Spinal cord (tissue), 9 donors: ENCODE measurements at regions not wholly inside any gene's neighbourhood (a gene's known extent, or its start where the extent isn't known, plus 50 kb on each side); places are given as distances from the start of the nearest gene placed in this dataset.

Source experiments
- DNase-seq, 6 donors: peaks; one replicate each; pipeline versions ENCODE4 v3.0.0 to v3.0.0-alpha.2; 2013 to 2015; ENCODE audit warnings: low spot score in 6 of 6, low read depth in 4 of 6
- H3K27ac ChIP-seq: one replicate; pipeline ENCODE4 v1.5.1; 2013; ENCODE audit warnings: low read depth, low read length, control low read depth
- H3K27me3 ChIP-seq: one replicate; pipeline ENCODE4 v1.6.1; 2013; ENCODE audit warnings: low read length; ENCODE audit not compliant: control insufficient read depth, insufficient read depth
- H3K36me3 ChIP-seq: one replicate; pipeline ENCODE4 v1.6.1; 2013; ENCODE audit warnings: low read length; ENCODE audit not compliant: control insufficient read depth, insufficient read depth
- H3K4me1 ChIP-seq: one replicate; pipeline ENCODE4 v1.6.1; 2013; ENCODE audit warnings: low read length; ENCODE audit not compliant: control insufficient read depth, insufficient read depth
- H3K4me3 ChIP-seq: one replicate; pipeline ENCODE4 v1.5.1; 2013; ENCODE audit warnings: low read depth, low read length, control low read depth
- H3K9me3 ChIP-seq: one replicate; pipeline ENCODE4 v1.6.1; 2013; ENCODE audit warnings: low read length; ENCODE audit not compliant: control insufficient read depth, insufficient read depth
- WGBS: methylation state at CpG from one replicate; pipeline ENCODE4 v1.1.5; 2013; ENCODE audit warnings: missing lambda C conversion rate; ENCODE audit not compliant: insufficient coverage; 5-methylcytosine and 5-hydroxymethylcytosine counted together
- donor health status: healthy.

DNA sequence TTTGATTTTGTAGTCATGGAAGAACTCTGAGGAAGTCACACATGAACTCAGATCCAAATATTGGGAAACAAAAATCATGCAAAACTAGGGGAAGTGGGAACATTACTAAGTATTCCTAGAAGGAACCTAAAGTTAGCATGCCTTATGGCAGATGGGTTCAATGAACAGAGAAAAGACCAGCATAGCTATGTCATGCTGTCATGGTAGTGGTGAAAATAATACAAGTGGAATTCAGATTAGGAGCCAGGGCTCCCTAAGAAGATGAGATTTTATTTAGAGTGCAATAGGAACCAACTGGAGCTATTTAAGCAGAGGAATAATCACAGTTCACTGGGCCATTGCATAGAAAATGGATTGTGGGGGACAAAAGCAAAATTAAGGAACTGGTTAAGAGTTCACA, 134.0 kb downstream of the DIO2 start:
- H3K4me3 ChIP-seq: no peak overlapping the region
- H3K36me3 ChIP-seq: no peaks in the 10 kb centered on the region
- DNase-seq: no peak
- H3K4me1 ChIP-seq: no peaks in the 10 kb centered on the region
- no peak overlapping the region for H3K27ac ChIP-seq
- no peaks in the 10 kb centered on the region for H3K27me3 ChIP-seq
- peaks cover 3% of the 10 kb centered on the region for H3K9me3 ChIP-seq

DNA sequence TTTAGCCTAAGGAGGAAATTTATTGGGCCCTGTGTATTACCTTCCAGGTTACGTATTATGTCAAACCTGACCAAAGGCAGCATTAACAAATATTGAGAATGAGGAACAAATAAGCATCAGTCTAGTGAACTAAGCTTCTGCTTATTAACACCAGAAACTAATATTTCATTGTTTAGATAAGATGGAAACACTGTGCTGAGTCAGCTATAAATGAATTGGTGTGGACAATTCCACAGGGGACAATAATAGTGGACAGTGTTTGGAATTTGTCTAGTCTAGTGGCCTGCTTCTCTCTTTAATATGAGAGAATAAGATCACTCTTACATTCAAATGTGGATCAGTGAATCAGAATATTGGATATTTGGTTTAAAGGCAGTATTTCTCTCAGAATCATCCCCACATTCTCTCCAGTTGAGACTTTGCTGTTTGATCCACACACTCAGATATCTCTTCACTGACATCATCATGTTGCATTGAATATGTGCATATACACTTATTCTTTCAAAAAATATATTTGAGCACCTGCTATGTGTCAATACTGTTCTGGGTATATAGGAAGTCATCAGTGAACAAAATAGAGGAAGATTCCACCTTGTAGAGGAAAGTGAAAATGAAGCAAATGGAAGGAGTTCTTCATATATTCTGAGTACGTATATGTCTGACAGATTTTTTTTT, 136.3 kb downstream of the DIO2 start:
- H3K9me3 ChIP-seq: peaks cover 11% of the 10 kb centered on the region

DNA sequence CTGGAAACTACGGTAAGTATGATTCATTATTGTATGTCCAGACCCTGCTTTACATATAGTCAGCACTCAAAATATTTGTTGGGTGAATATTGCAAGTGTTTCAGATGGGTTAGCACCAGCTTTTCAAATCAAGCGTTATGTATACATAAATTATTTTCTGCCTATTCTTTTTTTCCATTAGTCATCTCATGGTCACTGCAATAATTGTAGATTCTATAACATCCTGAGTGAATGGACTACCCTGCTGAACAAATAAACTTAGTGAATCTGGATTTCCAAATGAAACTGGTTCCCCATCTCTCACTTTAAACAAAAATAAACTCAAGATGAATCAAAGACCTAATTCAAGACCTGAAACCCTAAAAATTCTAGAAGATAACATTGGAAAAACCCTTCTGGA, 152.3 kb downstream of the DIO2 start:
- DNase-seq: no peak
- Histone ChIP-seq H3K36me3 (no peaks in the 10 kb centered on the region), H3K4me1 (no peaks in the 10 kb centered on the region), H3K27me3 (no peaks in the 10 kb centered on the region), H3K27ac (no peak overlapping the region), H3K9me3 (no peaks in the 10 kb centered on the region), H3K4me3 (no peak overlapping the region)
- no CpG with 5 or more reads among the region's 2 CpGs for WGBS

More for the DNA sequence above, 136.3 kb downstream of the DIO2 start:
- DNase-seq: no peak
- H3K4me1 ChIP-seq: no peaks in the 10 kb centered on the region
- no peaks in the 10 kb centered on the region for H3K27me3 ChIP-seq
- H3K4me3 ChIP-seq: no peak overlapping the region
- no CpG with 5 or more reads among the region's 2 CpGs for WGBS
- no peaks in the 10 kb centered on the region for H3K36me3 ChIP-seq
- H3K27ac ChIP-seq: no peak overlapping the region

DNA sequence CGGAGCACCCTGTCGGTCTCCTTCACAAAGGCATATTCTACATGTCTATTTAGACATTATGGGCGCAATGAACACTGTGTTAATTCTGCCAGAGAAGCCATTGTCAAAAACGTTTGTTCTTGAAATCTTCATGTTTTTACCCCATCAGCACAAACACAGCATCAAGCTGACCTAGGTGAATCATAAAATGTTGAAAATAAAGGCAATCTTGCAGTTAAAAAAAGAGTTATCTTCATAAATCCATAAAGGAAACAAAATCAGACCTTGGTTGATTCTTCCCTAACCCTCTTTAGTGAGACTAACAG, 154.9 kb downstream of the DIO2 start:
- Histone ChIP-seq H3K36me3 (no peaks in the 10 kb centered on the region), H3K27ac (no peak overlapping the region), H3K9me3 (no peaks in the 10 kb centered on the region), H3K27me3 (no peaks in the 10 kb centered on the region), H3K4me3 (no peak overlapping the region), H3K4me1 (no peaks in the 10 kb centered on the region)
- WGBS: 40% methylated on average over 2 of the region's 4 CpGs
- no peak for DNase-seq

DNA sequence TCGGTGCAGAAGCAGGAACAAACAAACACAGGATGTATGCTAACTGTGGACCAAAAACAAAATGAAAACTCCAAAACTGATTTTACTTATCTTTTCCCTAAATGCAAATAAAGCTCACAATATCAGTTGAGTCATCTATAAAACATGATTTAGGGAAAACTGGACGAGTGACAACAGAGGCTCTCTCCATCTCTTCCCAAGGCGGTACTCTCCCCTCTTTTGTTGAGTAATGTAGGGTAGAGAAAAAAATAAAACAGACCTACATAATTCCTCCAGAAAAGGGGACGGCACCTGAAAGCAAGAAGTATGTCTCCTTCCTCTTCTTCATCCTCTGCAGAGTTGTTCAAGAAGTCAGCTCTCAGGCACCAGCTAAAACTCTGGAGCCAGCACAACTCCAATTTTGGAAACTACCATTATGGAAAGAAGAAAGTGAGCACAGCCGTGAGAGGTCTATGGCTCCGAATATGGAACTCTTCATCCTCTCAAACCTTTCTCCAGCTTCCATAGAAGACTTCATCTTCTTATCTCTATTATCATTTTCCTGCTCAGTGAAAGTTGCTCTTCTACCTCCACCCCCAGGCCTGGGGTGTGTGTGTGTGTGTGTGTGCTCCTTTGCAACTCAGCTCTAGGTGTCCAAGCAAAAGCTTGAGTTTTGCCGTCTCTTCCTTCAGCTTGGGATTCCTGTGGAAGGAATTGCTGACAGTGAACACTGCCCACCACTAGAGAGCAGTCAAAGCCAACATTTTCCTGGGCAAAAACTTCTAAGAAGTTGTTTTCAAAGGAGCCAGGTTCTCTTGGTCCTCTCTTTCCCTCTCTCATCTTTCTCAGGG, 155.4 kb downstream of the DIO2 start:
- no peaks in the 10 kb centered on the region for H3K9me3 ChIP-seq
- no peaks in the 10 kb centered on the region for H3K4me1 ChIP-seq
- no peak overlapping the region for H3K4me3 ChIP-seq
- DNase-seq: peak in 4 of 6 donors; percentile 24 to 86 (median 55)
- no peaks in the 10 kb centered on the region for H3K36me3 ChIP-seq
- no peak overlapping the region for H3K27ac ChIP-seq
- no peaks in the 10 kb centered on the region for H3K27me3 ChIP-seq
- WGBS: 0% methylated on average over 1 of the region's 7 CpGs

DNA sequence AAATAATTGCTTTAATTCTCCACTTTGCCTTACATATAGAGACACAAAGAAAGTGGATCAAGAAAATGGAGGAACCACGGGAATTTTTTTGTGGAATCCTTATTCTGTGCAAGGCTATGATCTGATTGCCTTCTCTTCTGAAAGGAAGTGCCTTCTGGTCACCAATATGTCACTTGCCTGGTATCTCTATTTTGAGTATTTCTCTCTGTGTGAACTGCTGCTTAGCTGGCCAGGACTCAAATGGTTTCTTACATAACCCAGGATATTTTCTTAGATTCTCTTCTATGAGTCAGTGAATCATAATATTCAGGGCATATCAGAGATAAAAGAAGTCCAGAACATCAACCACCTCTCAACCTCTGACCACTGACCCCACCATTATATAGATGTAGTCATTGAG, 156.1 kb downstream of the DIO2 start:
- 100% methylated on average over 1 of the region's 1 CpG for WGBS
- H3K27ac ChIP-seq: no peak overlapping the region
- no peaks in the 10 kb centered on the region for H3K36me3 ChIP-seq
- H3K4me3 ChIP-seq: no peak overlapping the region
- DNase-seq: peak in 1 of 6 donors; percentile 32
- H3K27me3 ChIP-seq: no peaks in the 10 kb centered on the region
- no peaks in the 10 kb centered on the region for H3K4me1 ChIP-seq
- H3K9me3 ChIP-seq: no peaks in the 10 kb centered on the region

DNA sequence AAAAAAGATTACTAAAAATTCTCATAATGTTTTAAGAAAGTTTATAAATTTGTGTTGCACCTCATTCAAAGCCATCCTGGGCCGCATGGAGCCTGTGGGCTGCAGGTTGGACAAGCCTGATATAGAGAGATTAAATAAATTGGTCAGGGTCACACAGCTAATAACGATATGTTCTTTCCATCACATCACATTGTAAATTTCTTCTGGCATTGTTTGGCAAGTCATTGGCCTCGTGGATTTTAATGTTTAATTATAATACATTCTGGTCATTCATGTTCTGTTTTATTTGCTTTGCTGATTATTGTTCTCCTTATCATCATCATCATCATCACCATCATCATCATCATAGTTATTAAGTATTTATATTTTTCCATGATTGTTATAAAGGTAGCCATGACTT, 157.3 kb downstream of the DIO2 start:
- H3K36me3 ChIP-seq: no peaks in the 10 kb centered on the region
- no peaks in the 10 kb centered on the region for H3K27me3 ChIP-seq
- no peak overlapping the region for H3K4me3 ChIP-seq
- no peak for DNase-seq
- no CpG with 5 or more reads among the region's 3 CpGs for WGBS
- no peak overlapping the region for H3K27ac ChIP-seq
- H3K4me1 ChIP-seq: no peaks in the 10 kb centered on the region
- H3K9me3 ChIP-seq: no peaks in the 10 kb centered on the region

DNA sequence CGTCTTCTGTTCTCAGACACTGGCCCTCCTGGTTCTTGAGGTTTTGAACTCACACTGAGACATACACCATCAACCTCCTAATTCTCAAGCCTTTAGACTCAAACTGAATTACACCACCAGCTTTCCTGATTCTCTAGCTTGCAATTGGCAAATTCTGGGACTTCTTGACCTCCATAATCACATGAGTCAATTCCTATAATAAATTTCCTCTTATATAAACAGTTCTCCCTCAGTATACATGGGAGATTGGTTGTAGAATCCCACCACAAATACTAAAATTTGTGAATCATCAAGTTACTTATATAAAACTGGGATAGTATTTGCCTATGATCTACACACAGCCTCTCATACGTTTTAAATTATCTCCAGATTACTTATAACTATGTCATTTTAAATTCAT, 162.2 kb downstream of the DIO2 start:
- no peak for DNase-seq
- no peak overlapping the region for H3K4me3 ChIP-seq
- 70% methylated on average over 1 of the region's 2 CpGs for WGBS

DNA sequence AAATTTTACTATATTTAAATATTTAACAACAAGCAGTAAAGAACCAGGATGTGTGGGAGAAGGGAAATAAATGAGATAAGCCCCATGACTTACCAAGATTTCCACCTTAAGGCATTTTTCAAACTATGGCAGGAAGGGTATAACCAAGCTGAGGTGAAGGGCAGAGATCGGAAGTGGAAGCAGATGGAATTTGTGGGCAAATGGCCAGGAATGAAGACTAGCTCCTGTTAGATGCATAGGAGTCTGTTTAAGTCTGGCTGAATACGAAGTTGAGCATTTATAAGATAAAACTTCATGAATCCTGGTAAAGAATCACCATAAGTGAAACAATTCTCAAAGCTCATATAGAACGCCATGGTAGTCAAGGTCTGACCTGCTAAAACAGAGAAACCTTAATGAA, 163.5 kb downstream of the DIO2 start:
- DNase-seq: peak in 2 of 6 donors; percentile 9 to 23
- no peaks in the 10 kb centered on the region for H3K9me3 ChIP-seq
- no peak overlapping the region for H3K27ac ChIP-seq
- H3K27me3 ChIP-seq: no peaks in the 10 kb centered on the region
- WGBS: 73% methylated on average over 2 of the region's 3 CpGs
- no peaks in the 10 kb centered on the region for H3K4me1 ChIP-seq
- H3K4me3 ChIP-seq: no peak overlapping the region
- no peaks in the 10 kb centered on the region for H3K36me3 ChIP-seq

More for the DNA sequence above, 162.2 kb downstream of the DIO2 start:
- Histone ChIP-seq H3K9me3 (no peaks in the 10 kb centered on the region), H3K4me1 (no peaks in the 10 kb centered on the region), H3K27me3 (no peaks in the 10 kb centered on the region), H3K27ac (no peak overlapping the region), H3K36me3 (no peaks in the 10 kb centered on the region)

DNA sequence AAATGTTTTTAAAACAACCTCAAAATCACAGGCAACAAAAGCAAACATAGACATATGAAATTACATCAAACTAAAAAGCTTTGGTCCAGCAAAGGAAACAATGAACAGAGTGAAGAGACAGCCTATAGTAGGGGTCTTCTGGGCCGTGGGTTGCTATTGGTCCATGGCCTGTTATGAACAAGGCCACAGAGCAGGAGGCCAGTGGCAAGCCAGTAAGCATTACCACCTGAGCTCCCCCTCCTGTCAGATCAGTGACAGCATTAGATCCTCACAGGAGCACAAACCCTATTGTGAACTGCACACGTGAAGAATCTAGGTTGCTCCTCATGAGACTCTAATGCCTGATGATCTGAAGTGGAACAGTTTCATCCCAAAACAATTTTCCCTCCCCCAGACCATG, 174.0 kb downstream of the DIO2 start:
- Histone ChIP-seq H3K4me3 (no peak overlapping the region), H3K4me1 (no peaks in the 10 kb centered on the region), H3K27ac (no peak overlapping the region), H3K9me3 (peaks cover 2% of the 10 kb centered on the region), H3K36me3 (no peaks in the 10 kb centered on the region), H3K27me3 (no peaks in the 10 kb centered on the region)
- WGBS: 92% methylated on average over 2 of the region's 2 CpGs
- DNase-seq: no peak
